Uterus (tissue), 3 donors: ENCODE measurements at regions not wholly inside any gene's neighbourhood (a gene's known extent, or its start where the extent isn't known, plus 50 kb on each side); places are given as distances from the start of the nearest gene placed in this dataset.

Experiments used
- DNase-seq, 2 donors: peaks; one replicate each; pipeline ENCODE4 v3.0.0-alpha.2; 2019 to 2020
- H3K27ac ChIP-seq, 2 donors: fragments of 200-600 bp; sonication (generic); 1 replicate in 1 of 2; 2 replicates in 1 of 2; pipeline ENCODE4 v1.5.1; 2016 to 2018
- H3K27me3 ChIP-seq, 2 donors: fragments of 200-600 bp; sonication (generic); one replicate each; pipeline ENCODE4 v1.5.1; 2018 to 2019; ENCODE audit warnings: control low read depth in 1 of 2
- H3K36me3 ChIP-seq, 2 donors: fragments of 200-600 bp; sonication (generic); one replicate each; pipeline ENCODE4 v1.5.1; 2019; ENCODE audit warnings: control low read depth in 1 of 2
- H3K4me1 ChIP-seq, 2 donors: fragments of 200-600 bp; sonication (generic); one replicate each; pipeline ENCODE4 v1.5.1; 2018 to 2019; ENCODE audit warnings: control low read depth in 1 of 2
- H3K4me3 ChIP-seq, 2 donors: fragments of 200-600 bp; sonication (generic); 1 replicate in 1 of 2; 2 replicates in 1 of 2; pipeline ENCODE4 v1.5.1; 2018 to 2019; ENCODE audit warnings: mild to moderate bottlenecking in 1 of 2
- H3K9me3 ChIP-seq, 2 donors: fragments of 200-600 bp; sonication (generic); one replicate each; pipeline ENCODE4 v1.5.1; 2019; ENCODE audit warnings: control low read depth in 1 of 2
- CTCF ChIP-seq, 4 experiments: fragments of 200-600 bp in 2 of 4; fragments of 450-650 bp in 2 of 4; sonication (generic) in 2 of 4; IDR thresholded peaks; one replicate each; pipeline ENCODE4 v1.5.1; 2016 to 2019; ENCODE audit warnings: antibody characterized with exemption in 4 of 4, mild to moderate bottlenecking in 2 of 4, moderate library complexity in 1 of 4
- POLR2A ChIP-seq, 2 donors: fragments of 450-650 bp; IDR thresholded peaks; one replicate each; pipeline ENCODE4 v1.6.1; 2016; ENCODE audit warnings: antibody characterized with exemption in 2 of 2, mild to moderate bottlenecking in 1 of 2, moderate library complexity in 1 of 2
- intact Hi-C: fragments of 100-400 bp; cut with DNase I; formaldehyde crosslinking; loops from one replicate; pipeline ENCODE4 v1.15.1; 2023; ENCODE audit warnings: low total_unique reads
- donor health status: DM: yes; HTN: yes; CAD: no.

- no peak overlapping the region for H3K27ac ChIP-seq
- H3K4me1 ChIP-seq = no peaks in the 10 kb centered on the region
- no peak for TF ChIP-seq CTCF (IDR thresholded peaks at IDR 0.05)
- no peak for TF ChIP-seq POLR2A (IDR thresholded peaks at IDR 0.05)
- intact Hi-C loops = no loop called here
- no peak overlapping the region for H3K4me3 ChIP-seq
- H3K27me3 ChIP-seq = no peaks in the 10 kb centered on the region
- no peak for DNase-seq
- H3K9me3 ChIP-seq = no peaks in the 10 kb centered on the region
- no peaks in the 10 kb centered on the region for H3K36me3 ChIP-seq
Measured at GRCh38 chr22:22184277-22184807, 60.2 kb upstream of the VPREB1 start.

- intact Hi-C loops = no loop called here
- no peaks in the 10 kb centered on the region for H3K27me3 ChIP-seq
- H3K4me1 ChIP-seq = no peaks in the 10 kb centered on the region
- TF ChIP-seq POLR2A (IDR thresholded peaks at IDR 0.05) (no peak), CTCF (IDR thresholded peaks at IDR 0.05) (no peak)
- no peak overlapping the region for H3K4me3 ChIP-seq
- H3K36me3 ChIP-seq = no peaks in the 10 kb centered on the region
- H3K27ac ChIP-seq = no peak overlapping the region
- no peak for DNase-seq
- no peaks in the 10 kb centered on the region for H3K9me3 ChIP-seq
Measured at GRCh38 chr22:22182990-22183264, 61.7 kb upstream of the VPREB1 start.

- DNase-seq = no peak
- Histone ChIP-seq H3K4me3 (no peak overlapping the region), H3K36me3 (no peaks in the 10 kb centered on the region), H3K9me3 (no peaks in the 10 kb centered on the region), H3K4me1 (no peaks in the 10 kb centered on the region), H3K27ac (no peak overlapping the region), H3K27me3 (no peaks in the 10 kb centered on the region)
- no peak for TF ChIP-seq CTCF (IDR thresholded peaks at IDR 0.05)
- TF ChIP-seq POLR2A (IDR thresholded peaks at IDR 0.05) = no peak
- intact Hi-C loops = no loop called here
Measured at GRCh38 chr22:22182218-22182989, 62.2 kb upstream of the VPREB1 start.

GRCh38 chr22:22181341-22181850, 63.2 kb upstream of the VPREB1 start:
- TF ChIP-seq POLR2A (IDR thresholded peaks at IDR 0.05) (no peak), CTCF (IDR thresholded peaks at IDR 0.05) (no peak)
- H3K27me3 ChIP-seq = no peaks in the 10 kb centered on the region
- H3K4me1 ChIP-seq = no peaks in the 10 kb centered on the region
- no peaks in the 10 kb centered on the region for H3K36me3 ChIP-seq
- DNase-seq = no peak
- H3K4me3 ChIP-seq = no peak overlapping the region
- no peaks in the 10 kb centered on the region for H3K9me3 ChIP-seq
- intact Hi-C loops = no loop called here
- no peak overlapping the region for H3K27ac ChIP-seq

GRCh38 chr22:22180738-22181285, 63.8 kb upstream of the VPREB1 start:
- Histone ChIP-seq H3K4me1 (no peaks in the 10 kb centered on the region), H3K4me3 (no peak overlapping the region), H3K27me3 (no peaks in the 10 kb centered on the region), H3K9me3 (no peaks in the 10 kb centered on the region), H3K36me3 (no peaks in the 10 kb centered on the region), H3K27ac (no peak overlapping the region)
- DNase-seq = no peak
- intact Hi-C loops = no loop called here
- TF ChIP-seq POLR2A (IDR thresholded peaks at IDR 0.05) (no peak), CTCF (IDR thresholded peaks at IDR 0.05) (no peak)
